ENCODE measurements at regions not wholly inside any gene's neighbourhood (a gene's known extent, or its start where the extent isn't known, plus 50 kb on each side); places are given as distances from the start of the nearest gene placed in this dataset.

GRCh38 chr11:16527525-16528246 is 171.3 kb upstream of the SOX6 start:
- TF ChIP-seq POLR2A (IDR thresholded peaks at IDR 0.05; ENCODE audit: low read depth, low read length) (no peak), SPI1 (IDR thresholded peaks at IDR 0.05; ENCODE audit: low read depth, low read length) (no peak), POLR2AphosphoS5 (IDR thresholded peaks at IDR 0.05; ENCODE audit: low read depth, low read length) (no peak)
